DMS79 treated with DMSO at 0.1 percent for 48 hours (cell line): ENCODE measurements at regions not wholly inside any gene's neighbourhood (a gene's known extent, or its start where the extent isn't known, plus 50 kb on each side); places are given as distances from the start of the nearest gene placed in this dataset.
"Not testable (repeated sequence)": the region's sequence is repeated elsewhere in the genome, so short reads cannot be mapped to it uniquely, and the experiment has no call there.

Experiments used
- DNase-seq: peaks from one replicate; lab custom pipeline; 2025; lab: John Stamatoyannopoulos, UW

GRCh38 chr1:146281522-146281921 is 52.7 kb upstream of the NOTCH2NLA start:
- not testable (repeated sequence) for DNase-seq

DNA sequence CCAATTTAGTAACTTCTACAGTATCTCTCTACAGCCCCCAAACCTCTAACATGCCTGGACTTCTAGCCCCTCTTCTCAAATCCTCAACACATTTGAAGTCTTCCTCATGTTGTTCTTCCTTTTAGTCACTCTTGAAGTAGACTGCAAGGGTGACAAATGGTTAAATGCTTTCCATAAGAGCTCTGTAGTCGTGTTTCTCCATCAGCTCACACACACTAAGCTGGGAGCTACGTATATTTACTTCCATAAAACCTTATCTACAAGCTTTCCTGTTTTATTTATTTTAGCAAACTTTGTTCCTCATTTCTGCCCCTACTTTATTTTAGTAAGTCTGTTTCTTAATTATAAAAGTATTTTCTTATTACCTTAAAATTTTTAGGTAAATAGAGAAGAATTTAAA is 49.9 kb upstream of the NOTCH2NLA start:
- DNase-seq = not testable (repeated sequence)
